Hippocampal formation (tissue), 2 donors: ENCODE measurements at regions not wholly inside any gene's neighbourhood (a gene's known extent, or its start where the extent isn't known, plus 50 kb on each side); places are given as distances from the start of the nearest gene placed in this dataset.

Experiments
- DNase-seq, 2 donors: peaks; one replicate each; lab custom pipeline; 2025; lab: John Stamatoyannopoulos, UW

DNA sequence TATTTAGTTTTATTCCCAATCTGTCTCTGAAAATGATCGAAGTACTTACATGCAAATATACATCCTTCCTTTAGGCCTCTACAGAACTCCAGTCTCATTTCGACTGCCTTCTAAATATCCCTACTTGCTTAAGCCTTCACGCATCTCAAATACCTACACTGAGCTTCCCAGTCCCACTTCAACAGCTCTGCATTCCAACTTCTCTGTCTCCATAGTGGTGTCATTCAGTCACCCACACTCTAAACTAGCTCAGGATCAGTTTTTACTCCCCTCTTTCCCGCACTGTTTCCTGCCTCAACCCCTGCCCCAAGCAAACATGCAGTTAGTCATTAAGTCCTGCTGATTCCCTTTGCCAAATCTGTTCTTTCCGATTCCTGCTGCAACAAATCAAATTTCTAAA lies 91.8 kb upstream of the PREP start:
- DNase-seq = no peak

DNA sequence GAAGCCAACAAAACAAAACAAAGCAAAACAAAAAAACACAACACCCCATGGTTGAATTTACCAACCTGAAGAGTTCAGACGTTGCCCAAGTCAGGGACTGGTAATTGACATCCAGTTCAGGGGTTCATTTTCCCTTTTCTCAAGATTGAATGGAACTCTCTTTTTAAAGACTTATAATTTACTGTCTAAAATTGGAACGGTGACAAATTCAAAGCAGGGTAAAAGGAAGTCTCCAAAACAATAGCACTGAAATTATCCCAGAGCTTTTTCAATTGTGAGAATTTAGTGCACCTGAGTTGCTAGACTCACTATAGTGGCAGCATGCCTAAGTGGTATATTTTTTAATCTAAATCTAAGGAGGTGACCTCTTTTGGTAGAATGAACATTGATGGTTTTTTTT lies 90.9 kb upstream of the PREP start:
- DNase-seq = no peak

DNA sequence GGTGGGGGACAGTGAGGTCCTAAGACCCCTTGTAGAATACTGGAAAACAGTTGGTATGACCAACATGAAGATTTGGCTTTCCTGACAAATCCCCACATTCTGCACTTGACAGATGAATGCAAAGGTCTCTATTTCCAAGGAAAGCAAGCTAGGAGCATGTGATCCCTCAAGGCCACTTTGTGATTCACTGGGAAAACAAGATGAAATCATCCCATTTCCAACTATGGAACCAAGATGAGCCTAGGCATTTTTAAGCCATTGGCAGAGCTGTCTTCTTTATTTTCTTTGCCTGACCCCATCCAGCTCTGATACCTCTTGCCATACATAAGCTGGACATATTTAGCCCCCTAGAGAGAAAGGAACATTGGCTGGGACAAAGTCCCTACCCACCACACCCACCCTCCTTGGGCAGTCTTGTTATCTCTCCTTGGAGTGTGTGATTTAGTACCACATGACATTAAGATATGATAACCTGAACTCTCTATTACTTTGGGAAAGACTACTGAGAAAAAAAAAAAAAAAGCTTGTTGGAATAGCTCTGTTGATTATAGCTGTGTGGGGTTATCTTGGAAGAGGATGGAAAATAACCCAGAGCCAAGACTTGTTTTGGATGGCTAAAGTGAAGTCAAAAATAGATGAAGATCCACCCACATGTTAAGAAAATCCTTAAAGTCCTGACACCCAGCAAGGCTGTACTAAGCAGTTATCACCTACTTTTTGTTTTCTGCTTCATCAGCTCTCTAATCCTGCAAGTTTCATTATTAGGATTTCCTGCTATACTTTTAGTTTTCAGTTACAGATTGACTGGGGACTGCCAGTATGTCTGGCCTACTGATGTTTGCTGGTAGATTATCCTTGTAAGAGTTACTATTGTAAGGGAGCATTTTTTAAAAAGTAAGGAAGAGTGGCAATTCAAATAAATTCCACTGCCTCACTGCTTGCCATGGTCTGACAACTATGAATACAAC lies 90.1 kb upstream of the PREP start:
- DNase-seq = no peak

DNA sequence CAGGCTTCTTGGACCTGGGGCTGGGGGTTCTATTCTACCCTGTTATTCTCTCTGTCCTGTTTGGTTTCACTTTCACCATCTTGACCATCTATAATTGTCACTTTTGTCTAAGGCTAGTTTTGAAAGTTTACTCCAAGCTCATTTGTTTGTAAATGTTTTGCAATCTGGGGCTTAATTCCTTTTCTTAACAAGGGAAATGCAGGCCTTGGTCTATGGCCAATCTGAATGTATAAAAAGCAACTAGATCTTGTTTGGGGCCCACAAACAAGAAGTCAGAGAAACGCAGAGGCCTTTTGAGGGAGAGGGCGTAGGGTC lies 86.3 kb upstream of the PREP start:
- DNase-seq = no peak

DNA sequence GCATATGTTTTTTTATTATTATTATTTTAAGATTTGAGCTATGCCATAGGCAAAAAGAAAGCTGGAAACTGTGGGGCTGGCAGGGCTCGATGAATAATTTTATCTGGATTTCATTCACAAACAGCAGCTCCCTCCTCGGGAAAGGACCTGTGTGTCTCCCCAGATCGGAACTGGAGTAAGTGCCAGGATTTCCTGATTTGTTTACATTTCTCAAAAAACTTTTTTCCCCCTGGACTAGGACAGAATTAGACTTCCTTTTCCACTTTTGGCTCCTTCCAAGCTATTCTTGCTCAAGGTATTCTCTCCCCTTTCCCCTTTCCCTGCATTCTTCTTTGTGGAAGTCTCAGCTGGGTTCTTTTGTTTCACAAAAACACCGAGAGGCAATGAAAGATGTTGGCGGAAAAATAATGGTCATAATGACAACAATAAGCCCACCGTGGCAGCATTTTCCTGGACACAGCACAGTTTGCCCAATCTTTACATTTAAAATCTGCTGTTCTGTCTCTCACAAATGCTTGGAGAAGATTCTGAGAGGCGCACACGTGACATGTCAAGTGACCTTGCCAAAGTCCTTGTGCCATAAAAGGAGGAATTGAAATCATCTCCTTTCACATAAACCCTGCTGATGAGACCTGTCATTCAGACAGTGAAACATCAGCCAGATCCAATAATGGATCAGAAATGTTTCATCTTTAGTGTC lies 85.8 kb upstream of the PREP start:
- no peak for DNase-seq

DNA sequence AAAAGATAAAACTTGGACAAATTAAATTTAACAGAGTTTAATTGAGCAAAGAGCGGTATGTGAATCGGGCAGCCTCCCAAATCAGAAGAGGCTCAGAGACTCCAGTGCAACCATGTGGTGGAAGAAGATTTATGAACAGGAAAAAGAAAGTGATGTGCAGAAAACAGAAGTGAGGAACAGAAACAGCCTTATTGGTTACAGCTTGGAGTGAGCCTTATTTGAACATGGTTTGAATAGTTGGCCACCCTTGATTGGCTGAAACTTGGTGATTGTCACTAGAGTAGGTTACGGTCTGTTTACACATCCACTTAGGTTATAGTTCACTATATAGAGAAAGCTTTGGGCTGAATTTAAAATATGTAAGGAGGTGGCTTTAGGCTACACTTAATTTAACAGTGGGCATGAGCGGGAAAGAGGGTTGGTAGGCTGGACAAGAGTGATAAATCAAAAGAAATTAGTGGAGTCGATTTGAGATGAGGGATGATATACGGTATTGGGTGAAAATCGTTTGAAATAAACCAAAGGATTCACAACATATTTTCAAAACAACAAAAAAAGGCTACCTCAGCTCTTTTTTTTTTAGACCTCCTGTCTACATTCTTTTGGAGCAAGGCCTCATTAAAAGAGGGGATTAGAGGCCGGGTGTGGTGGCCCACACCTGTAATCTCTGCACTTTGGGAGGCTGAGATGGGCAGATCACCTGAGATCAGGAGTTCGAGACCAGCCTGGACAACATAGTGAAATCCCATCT lies 84.3 kb upstream of the PREP start:
- DNase-seq = no peak

DNA sequence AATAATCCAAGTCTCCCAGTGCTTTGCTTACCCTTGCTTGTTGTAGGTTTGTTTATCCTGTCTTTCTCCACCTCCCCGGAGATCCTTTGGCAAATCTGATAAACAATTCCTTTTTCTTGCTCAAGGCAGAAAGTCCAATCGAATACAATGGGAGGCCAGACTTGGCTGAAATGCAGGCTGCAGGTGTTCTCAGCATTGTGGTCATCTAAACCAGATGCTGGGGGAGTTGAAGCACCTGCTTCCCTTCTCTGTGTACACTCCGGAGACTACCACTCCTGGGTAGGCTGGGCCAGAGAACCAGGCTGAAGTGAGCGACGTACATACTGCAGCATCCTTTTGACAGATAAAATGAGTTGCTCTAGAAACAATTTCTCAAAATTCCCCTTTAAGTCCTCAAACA lies 82.6 kb upstream of the PREP start:
- DNase-seq = no peak

DNA sequence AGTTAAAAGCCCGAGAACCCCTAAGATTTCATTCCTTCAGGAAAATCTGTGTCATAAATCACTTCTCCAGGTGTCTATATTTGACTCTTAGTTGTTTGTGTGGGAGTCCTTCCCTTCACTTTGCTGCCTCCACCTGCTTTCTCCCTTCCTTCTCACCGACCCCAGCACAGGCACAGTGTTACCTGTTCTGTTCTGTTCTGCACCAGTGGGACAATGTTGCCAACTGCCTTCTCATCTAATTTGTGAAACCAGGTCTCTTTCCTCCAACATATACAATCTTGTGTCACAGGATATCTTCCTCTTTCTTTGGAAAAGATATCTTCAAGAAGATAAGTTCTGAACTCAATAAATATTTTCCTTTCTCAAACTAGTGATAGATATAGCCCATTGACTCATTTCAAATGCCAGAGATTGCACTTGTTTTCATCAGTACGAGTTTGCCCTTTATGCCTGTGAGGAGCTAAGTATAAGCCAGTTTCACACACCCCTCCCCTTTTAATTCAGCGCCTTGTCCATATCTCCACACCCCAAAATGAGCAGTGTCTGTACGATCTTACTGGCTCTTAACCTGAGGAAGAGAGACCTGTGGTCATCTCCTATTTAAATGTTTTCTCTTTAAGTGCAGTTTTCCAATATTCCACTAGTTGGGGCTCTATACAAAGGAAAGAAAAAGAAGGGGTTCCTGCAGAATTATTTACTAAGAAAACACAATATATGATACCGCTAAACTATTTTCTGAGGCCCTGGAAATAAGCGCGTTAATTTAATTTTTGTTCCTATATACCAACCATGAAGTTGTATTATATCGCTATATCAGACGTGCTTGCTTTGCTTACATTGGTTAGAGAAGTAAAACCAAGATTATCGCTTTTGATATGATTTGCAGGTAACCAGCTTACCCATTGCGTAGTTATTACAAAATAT lies 81.6 kb upstream of the PREP start:
- peak in 1 of 2 donors; percentile 77 for DNase-seq

DNA sequence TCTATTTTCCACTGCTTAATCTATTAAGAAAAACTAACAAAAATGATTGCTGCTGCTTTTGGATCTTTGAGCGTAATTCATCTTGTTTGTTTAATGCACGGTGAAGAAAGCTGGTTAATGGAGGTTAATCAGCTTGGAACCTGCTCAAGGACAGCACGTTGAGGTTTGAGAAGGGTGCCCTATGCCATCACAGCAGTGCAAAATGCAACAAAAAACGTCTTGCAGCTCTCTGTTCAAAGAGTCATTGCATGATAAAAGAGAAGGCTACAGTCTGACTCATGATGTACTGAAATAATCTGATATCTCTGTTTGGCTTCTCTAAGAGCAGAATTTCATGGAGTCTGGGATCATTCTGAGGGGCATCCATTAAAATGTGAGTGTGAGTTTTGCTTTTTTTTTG lies 80.6 kb upstream of the PREP start:
- DNase-seq = no peak

DNA sequence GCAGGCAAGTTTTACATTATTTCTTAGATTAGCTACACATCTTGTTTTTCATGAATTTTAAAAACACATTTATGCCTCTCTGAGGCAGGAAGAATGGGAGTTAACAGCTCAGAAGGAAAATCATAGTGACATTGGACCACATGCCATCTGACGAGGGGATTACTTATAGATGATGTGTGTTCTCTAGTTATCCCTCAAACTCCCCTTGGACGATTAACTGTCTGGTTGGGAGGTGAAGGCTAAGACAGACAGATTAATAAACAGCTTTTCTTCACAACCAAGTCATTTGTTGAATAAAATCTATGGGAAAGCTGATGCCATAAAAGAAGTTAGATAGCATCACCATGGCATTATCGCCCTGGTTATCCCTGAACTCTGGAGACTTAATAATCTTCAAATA lies 80.0 kb upstream of the PREP start:
- no peak for DNase-seq

DNA sequence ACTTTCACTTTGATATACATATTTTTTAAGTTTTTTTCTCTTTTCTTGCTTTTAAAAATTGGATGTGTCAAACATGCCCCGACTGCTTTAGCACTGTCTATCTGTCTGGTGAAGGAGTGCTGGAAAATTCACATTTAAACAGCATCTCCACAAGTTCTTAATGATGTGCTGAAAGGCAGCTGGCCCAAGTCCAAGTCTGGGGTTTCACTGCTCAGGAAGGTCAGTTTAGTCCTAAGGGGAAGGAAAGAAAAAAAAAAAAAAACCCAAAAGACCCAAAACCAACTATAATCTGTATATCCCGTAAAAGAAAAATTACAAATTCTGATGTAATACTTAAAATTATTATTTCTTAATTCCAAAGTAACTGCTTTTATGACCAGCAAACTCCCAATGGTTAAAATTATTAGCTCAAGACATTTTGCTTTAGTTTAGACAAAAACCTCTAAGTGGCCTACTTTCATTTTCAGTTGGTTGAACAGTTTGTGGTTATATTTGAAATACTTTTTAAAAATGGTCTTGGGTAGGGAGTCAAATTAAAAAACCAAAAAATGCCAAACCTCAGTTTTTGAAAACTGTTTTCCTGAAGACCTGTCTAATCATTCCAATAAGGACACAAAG lies 79.5 kb upstream of the PREP start:
- DNase-seq = no peak

DNA sequence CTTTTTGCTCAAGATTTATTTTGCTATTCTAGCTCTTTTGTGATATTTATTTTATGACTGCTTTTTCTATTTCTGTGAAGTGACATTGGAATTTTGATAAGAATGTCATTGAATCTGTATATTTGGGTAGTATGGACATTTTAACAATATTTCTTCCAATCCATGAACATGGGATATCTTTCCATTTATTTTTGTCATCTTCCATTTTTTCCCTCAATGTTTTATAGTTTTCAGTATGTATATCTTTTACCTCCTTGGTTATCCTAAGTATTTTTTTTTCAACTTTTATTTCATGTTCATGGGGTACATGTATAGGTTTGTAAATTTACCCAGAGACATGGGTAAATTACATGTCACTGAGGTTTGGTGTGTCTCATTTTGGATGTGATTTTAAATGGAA lies 74.1 kb upstream of the PREP start:
- no peak for DNase-seq

DNA sequence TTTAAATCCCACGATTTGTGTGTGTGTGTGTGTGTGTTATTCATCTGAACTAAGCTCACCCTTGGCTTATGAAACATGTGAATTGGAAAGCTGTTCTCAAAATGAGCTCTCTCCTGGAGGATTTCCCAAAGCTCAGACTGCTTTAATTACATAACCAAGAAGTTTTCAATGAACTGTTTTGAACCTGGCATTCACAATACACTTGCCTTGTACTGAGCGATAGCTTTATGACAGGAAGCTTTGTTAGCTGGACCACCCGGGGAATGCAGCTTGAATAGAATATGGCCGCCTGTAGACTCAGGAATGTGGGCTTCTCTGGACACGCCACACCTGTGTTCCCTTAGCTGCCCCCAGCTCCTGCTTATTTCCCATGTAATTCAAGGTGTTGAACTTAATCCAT lies 71.4 kb upstream of the PREP start:
- peak in 1 of 2 donors; percentile 28 for DNase-seq

DNA sequence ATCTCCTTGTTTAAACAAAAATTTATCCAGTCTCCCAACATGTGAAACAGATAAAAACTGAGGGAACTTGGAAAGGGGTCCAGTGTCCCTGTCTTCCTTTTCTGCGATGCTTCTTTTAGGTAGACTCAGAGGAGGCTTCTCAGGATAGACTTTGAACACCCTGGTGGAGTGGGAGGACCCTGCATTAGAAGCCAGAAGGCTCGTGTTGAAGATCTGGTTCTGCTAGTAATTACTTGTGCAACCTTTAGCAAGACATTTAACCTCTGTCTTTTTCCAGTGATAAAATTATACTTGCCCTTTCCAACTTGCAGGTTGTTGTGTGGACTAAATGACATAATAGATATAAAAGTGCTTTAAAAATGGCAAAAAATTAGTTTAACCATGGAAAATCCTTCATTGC lies 67.1 kb upstream of the PREP start:
- no peak for DNase-seq

DNA sequence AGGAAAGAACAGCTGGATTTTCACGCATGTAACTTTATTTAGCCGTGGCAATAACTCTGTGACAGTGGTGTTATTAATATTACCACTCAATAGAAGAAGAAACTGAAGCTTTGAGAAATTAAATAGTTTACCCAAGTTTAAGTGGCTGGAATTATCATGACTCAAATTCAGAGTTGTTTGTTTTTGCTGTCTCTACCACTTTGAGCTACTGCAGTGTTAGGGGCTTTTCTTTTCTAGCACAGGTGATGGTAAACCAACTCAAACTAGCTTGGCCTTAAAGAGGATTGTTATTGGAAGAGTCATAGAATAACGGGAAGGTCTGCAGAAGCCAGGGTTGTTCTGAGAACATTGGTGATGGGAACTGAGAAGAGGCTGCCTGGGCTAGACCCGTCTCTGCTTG lies 66.0 kb upstream of the PREP start:
- DNase-seq = no peak

DNA sequence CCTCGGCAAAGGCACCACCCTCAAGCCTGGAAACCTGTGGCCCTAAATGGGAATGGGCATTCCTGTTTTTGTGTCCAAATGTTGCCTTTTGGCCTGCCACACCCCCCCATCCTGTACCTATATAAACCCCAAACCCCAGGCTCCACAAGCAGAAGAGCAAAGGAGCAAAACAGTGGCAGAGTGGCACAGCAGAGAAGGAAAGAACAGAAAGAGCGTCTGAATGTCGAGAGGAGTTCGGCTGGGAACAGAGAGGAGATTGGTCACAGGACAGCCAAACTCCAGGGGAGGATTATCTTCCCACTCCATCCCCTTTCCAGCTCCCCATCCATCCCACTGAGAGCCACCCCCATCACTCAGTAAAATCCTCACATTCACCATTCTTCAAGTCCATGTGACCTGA lies 58.0 kb upstream of the PREP start:
- no peak for DNase-seq

DNA sequence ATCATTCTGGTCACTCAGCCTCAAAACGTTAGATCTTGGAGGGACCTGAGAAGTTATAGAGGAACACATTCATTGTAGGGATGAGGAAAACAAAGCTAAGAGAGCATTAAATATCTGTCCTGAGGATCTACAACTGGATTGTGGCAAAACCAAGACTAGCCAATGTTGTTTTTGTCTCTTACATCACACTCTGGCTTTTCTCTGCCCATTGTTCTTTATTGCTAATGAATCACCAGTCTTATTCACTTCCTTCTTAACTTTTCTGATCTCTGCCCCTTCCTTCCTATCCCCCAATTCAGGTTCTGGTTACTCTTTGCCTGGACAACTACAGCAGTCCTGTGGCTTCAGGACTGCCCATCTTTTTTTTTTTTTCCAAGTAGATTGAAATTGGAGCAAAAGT lies 57.0 kb upstream of the PREP start:
- DNase-seq = no peak

DNA sequence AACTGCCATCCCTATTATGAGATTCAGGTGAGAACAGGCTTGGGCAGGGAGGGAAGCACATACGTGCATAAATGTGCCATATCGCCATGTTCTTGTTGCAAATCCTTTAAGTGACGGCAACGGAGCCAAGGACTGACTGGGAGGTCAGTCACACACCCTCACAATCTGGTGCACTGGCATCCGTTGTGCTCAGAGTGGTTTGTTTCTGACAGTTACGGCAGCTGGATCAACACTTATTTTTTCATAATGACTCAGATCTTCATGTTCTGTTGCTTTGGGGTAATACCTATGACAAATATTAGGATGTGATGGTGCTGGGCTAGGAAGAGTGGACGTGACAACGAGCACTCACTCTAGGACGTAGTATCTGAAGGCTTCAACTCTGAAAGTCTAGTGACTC lies 56.2 kb upstream of the PREP start:
- no peak for DNase-seq

DNA sequence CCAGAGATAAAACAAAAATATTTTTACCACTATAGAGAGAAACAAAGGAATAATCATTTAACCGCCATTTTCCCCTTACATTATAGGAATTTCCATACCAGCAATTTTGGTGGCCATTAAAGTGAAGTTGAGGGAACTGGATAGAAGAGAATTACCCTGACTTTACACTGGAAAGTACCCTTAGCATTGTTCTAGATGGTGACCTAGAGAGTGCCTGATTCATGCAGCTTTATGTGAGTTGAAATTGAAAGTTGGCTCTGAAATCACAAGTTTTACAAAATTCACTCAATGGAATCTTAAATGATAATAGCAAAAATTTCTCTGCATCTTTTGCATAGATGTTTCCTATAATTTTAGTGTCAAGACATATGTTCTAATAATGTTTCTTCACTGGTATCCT lies 55.7 kb upstream of the PREP start:
- no peak for DNase-seq

DNA sequence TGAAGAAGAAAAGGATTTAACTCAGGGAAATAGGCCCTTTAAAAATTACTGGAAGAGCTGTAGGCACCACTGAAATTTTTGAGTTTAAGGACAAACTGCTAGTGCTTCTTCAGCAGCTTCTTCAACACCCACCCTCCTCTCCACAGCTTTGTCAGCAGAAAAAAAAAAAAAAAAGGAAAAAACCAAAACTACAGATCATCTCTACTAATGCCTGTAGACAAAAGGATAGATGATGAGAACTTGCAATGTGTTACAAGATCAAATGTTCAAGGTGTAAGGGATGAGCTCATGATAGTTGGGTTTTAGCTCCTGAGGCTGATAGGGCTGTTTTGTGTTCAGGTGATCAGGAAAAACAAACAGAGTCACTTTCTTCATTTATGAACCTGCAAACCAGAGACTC lies 55.2 kb upstream of the PREP start:
- no peak for DNase-seq

DNA sequence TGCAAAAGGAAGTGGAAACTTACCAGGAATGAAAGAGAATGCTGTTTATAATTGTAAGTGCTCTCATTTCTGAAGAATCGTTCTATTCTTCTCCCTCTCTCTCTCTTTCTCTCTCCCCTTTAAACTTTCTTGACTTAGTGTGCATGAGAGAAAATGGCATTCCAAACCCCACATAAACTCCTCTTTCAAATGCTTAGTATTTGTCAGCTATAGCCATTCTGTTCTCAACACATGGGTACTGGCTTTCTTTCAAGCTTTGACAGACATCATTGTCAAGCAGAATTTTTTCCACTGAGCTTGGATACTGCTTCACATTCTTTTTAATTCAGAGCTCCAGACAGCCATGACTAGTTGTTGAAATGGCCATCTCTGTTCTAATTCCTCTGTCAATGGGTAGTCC lies 51.1 kb upstream of the PREP start:
- peak in 1 of 2 donors; percentile 50 for DNase-seq
